Chondrocyte (in vitro differentiated cells): ENCODE measurements at regions not wholly inside any gene's neighbourhood (a gene's known extent, or its start where the extent isn't known, plus 50 kb on each side); places are given as distances from the start of the nearest gene placed in this dataset.

Experiments
- DNase-seq: peaks from one replicate; pipeline ENCODE4 v3.0.0; 2021; ENCODE audit warnings: mixed read lengths, low spot score
- H3K27ac Mint-ChIP-seq: one replicate; pipeline ENCODE4 v1.8.0; 2021; ENCODE audit warnings: mild to moderate bottlenecking, moderate library complexity, mixed read lengths; ENCODE audit not compliant: unreplicated experiment
- H3K27me3 Mint-ChIP-seq: 2 replicates; pipeline ENCODE4 v1.8.0; 2021; ENCODE audit warnings: low read depth, mixed read lengths
- H3K36me3 Mint-ChIP-seq: 2 replicates; pipeline ENCODE4 v1.8.0; 2021; ENCODE audit warnings: low read depth, mixed read lengths
- H3K4me1 Mint-ChIP-seq: 2 replicates; pipeline ENCODE4 v1.8.0; 2021; ENCODE audit warnings: low read depth, mild to moderate bottlenecking, mixed read lengths
- H3K4me3 Mint-ChIP-seq: one replicate; pipeline ENCODE4 v1.8.0; 2021; ENCODE audit warnings: mild to moderate bottlenecking, moderate library complexity, mixed read lengths; ENCODE audit not compliant: unreplicated experiment
- H3K9me3 Mint-ChIP-seq: 2 replicates; pipeline ENCODE4 v1.8.0; 2021; ENCODE audit warnings: low read depth, mixed read lengths
- CTCF ChIP-seq: fragments of 200-600 bp; sonication (generic); IDR thresholded peaks from 2 replicates; pipeline ENCODE4 v1.5.0; 2021; ENCODE audit warnings: antibody characterized with exemption, mild to moderate bottlenecking, moderate library complexity

GRCh38 chr4:43360296-43360695 lies 467.8 kb downstream of the GRXCR1 start:
- H3K4me3 Mint-ChIP-seq: no peak overlapping the region

GRCh38 chr4:43362875-43363636 lies 470.5 kb downstream of the GRXCR1 start:
- no peak overlapping the region for H3K27ac Mint-ChIP-seq
- H3K36me3 Mint-ChIP-seq: no peaks in the 10 kb centered on the region
- H3K4me1 Mint-ChIP-seq: no peaks in the 10 kb centered on the region
- H3K9me3 Mint-ChIP-seq: no peaks in the 10 kb centered on the region
- H3K4me3 Mint-ChIP-seq: no peak overlapping the region
- no peak for TF ChIP-seq CTCF
- peaks cover 2% of the 10 kb centered on the region for H3K27me3 Mint-ChIP-seq
- no peak for DNase-seq

More at GRCh38 chr4:43360296-43360695, 467.8 kb downstream of the GRXCR1 start:
- H3K27ac Mint-ChIP-seq: no peak overlapping the region
- H3K9me3 Mint-ChIP-seq: no peaks in the 10 kb centered on the region
- no peaks in the 10 kb centered on the region for H3K36me3 Mint-ChIP-seq
- DNase-seq: no peak
- peaks cover 3% of the 10 kb centered on the region for H3K27me3 Mint-ChIP-seq
- TF ChIP-seq CTCF: no peak
- no peaks in the 10 kb centered on the region for H3K4me1 Mint-ChIP-seq

- Mint-ChIP-seq H3K4me3 (no peak overlapping the region), H3K9me3 (no peaks in the 10 kb centered on the region), H3K27ac (no peak overlapping the region), H3K36me3 (no peaks in the 10 kb centered on the region), H3K4me1 (no peaks in the 10 kb centered on the region), H3K27me3 (peaks cover 6% of the 10 kb centered on the region)
- no peak for TF ChIP-seq CTCF
- DNase-seq: no peak
Observed at GRCh38 chr4:43369036-43369594, 476.6 kb downstream of the GRXCR1 start.

- no peak for TF ChIP-seq CTCF
- DNase-seq: no peak
- Mint-ChIP-seq H3K27me3 (peaks cover 4% of the 10 kb centered on the region), H3K4me1 (no peaks in the 10 kb centered on the region), H3K9me3 (no peaks in the 10 kb centered on the region), H3K27ac (no peak overlapping the region), H3K36me3 (no peaks in the 10 kb centered on the region), H3K4me3 (no peak overlapping the region)
Observed at GRCh38 chr4:43373201-43373600, 480.7 kb downstream of the GRXCR1 start.

GRCh38 chr4:43374216-43374751 lies 481.8 kb downstream of the GRXCR1 start:
- no peaks in the 10 kb centered on the region for H3K36me3 Mint-ChIP-seq
- no peak for TF ChIP-seq CTCF
- peaks cover 6% of the 10 kb centered on the region for H3K27me3 Mint-ChIP-seq
- H3K27ac Mint-ChIP-seq: no peak overlapping the region
- H3K9me3 Mint-ChIP-seq: no peaks in the 10 kb centered on the region
- H3K4me1 Mint-ChIP-seq: no peaks in the 10 kb centered on the region
- DNase-seq: no peak
- no peak overlapping the region for H3K4me3 Mint-ChIP-seq
